NB4 (cell line): ENCODE measurements at regions not wholly inside any gene's neighbourhood (a gene's known extent, or its start where the extent isn't known, plus 50 kb on each side); places are given as distances from the start of the nearest gene placed in this dataset.

Experiments
- MYC ChIP-seq: IDR thresholded peaks from 2 replicates; pipeline ENCODE4 v1.6.1; 2011; ENCODE audit warnings: low read depth, low read length
- POLR2A ChIP-seq: IDR thresholded peaks from 2 replicates; pipeline ENCODE4 v1.6.1; 2011; ENCODE audit warnings: mild to moderate bottlenecking; ENCODE audit not compliant: insufficient read length; ENCODE audit errors: extremely low read depth
- TF ChIP-seq, protein P1 (sequence below): IDR thresholded peaks from one replicate; pipeline ENCODE4 v1.5.1; 2012; ENCODE audit warnings: low read depth, low read length
- TF ChIP-seq, protein P2 (sequence below): IDR thresholded peaks from 2 replicates; pipeline ENCODE4 v1.6.1; 2011; ENCODE audit warnings: low read depth, low read length

DNA sequence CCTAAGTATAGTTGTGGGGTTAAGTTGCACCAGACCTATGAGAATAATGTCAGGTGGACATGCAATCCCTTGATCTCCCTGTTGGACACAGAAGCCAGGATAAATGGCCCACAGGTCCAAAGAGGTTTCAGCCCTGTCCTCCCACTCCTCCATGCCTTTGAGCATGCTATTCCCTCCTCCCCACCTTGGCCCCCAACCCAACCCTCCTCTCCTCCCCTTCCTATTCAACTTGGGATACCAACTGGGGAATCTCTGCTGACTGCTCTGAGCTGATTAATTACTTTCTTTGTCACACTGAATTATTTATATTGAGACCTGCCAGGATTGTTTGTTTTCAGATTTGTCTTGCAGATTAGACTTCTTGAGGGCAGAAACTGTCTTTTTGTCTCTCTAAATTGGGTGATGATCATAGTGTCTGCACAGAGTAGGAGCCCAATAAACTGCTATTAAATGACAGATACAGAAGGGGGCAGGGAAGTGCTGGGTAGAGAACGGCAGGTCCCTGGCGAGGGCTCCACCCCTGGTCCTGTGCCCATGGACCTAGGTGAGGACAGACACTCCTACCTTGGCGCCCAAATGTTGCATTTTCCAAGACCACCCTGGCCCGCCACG, 120.9 kb downstream of the UNC5CL start:
- TF ChIP-seq, protein P1, sequence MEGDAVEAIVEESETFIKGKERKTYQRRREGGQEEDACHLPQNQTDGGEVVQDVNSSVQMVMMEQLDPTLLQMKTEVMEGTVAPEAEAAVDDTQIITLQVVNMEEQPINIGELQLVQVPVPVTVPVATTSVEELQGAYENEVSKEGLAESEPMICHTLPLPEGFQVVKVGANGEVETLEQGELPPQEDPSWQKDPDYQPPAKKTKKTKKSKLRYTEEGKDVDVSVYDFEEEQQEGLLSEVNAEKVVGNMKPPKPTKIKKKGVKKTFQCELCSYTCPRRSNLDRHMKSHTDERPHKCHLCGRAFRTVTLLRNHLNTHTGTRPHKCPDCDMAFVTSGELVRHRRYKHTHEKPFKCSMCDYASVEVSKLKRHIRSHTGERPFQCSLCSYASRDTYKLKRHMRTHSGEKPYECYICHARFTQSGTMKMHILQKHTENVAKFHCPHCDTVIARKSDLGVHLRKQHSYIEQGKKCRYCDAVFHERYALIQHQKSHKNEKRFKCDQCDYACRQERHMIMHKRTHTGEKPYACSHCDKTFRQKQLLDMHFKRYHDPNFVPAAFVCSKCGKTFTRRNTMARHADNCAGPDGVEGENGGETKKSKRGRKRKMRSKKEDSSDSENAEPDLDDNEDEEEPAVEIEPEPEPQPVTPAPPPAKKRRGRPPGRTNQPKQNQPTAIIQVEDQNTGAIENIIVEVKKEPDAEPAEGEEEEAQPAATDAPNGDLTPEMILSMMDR: no peak
- TF ChIP-seq POLR2A: no peak
- TF ChIP-seq, protein P2, sequence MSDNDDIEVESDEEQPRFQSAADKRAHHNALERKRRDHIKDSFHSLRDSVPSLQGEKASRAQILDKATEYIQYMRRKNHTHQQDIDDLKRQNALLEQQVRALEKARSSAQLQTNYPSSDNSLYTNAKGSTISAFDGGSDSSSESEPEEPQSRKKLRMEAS: no peak
- TF ChIP-seq MYC: no peak
